GM12865 (cell line): ENCODE measurements at regions not wholly inside any gene's neighbourhood (a gene's known extent, or its start where the extent isn't known, plus 50 kb on each side); places are given as distances from the start of the nearest gene placed in this dataset.

Experiments
- DNase-seq: peaks from one replicate; pipeline ENCODE4 v3.0.0; 2010; ENCODE audit warnings: low read depth
- H3K4me3 ChIP-seq: 2 replicates; pipeline ENCODE4 v1.5.1; 2011; ENCODE audit warnings: mild to moderate bottlenecking, low read depth, low read length, control low read depth
- CTCF ChIP-seq: IDR thresholded peaks from 2 replicates; pipeline ENCODE4 v1.5.1; 2011; ENCODE audit warnings: low read length, control low read depth, low read depth, inconsistent platforms; ENCODE audit not compliant: insufficient read depth; ENCODE audit errors: missing control alignments

- DNase-seq = no peak
- no peak overlapping the region for H3K4me3 ChIP-seq
- TF ChIP-seq CTCF = no peak
These were observed 457.9 kb downstream of the SI start for GRCh38 chr3:164620423-164620822.

DNA sequence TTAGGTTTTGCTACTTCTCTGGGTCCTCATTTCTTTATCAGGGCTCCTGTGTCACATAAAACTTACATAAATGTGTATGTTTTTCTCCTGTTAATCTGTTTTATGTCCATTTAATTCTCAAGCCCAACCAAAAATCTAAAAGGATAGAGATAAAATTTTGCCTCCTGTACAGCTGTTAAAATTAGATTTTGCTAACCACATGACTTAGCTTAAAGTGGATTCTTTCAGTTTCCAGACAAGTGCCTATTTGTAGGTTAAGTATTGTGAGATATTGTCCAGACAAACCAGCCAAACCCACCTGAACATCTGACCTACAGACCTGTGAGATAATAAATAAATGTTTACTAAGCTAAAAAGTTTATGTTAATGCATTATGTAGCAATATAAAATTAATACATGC, 465.5 kb downstream of the SI start:
- no peak for DNase-seq
- TF ChIP-seq CTCF = no peak
- H3K4me3 ChIP-seq = no peak overlapping the region

DNA sequence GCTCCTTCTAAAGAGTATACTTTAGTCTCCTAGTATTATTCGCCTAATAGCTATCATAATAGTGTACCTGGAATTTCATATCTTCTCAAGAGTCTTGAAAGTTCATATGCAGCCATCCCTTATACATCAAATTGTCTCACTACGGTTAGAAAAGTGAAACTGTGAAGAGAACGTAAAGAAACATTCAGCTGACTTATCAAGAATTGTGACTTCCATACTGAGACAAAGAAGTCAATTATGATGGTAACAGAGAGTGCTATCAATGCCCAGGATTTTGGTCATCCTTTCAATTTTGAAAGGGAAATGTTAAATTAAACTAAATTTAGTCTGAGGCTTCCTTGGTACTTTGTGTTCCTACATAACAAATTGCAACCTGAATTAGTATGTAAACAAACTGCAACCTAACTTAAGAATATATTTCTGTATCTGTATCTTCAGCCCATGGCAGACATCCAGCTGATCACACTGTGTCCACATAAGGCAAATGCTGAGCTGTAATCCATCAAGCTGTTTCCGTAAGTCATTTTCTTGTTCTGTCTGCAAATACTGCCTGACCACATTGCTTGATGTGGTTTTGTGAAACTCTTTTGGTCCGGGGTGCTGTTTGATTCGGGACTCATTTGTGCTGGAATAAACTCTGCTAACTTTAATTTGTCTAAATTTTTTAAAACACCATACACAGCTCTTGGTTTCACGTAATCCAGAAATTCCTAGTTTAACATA, 469.6 kb downstream of the SI start:
- no peak for DNase-seq
- TF ChIP-seq CTCF = no peak
- no peak overlapping the region for H3K4me3 ChIP-seq

DNA sequence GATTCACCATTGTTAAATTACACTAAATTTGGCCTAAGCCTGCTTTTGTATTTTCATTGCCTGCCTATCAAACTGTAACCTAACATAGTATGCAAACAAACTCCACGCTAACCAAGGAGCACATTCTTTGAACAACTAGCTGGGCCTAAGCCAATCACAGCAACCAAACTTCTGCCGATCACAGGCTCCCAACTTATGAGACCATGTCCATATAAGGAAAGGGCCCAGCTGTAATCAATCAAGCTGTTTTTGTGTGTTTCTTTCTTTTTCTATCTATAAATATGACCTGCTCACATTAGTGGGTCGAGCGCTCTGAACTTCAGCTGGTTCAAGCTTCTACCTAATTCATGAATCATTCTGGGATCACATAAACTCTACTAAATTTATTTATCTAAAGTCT, 473.6 kb downstream of the SI start:
- no peak for TF ChIP-seq CTCF
- DNase-seq = no peak
- no peak overlapping the region for H3K4me3 ChIP-seq

GRCh38 chr3:164577667-164578210, 500.6 kb downstream of the SI start:
- no peak for DNase-seq
- no peak overlapping the region for H3K4me3 ChIP-seq
- TF ChIP-seq CTCF = no peak

DNA sequence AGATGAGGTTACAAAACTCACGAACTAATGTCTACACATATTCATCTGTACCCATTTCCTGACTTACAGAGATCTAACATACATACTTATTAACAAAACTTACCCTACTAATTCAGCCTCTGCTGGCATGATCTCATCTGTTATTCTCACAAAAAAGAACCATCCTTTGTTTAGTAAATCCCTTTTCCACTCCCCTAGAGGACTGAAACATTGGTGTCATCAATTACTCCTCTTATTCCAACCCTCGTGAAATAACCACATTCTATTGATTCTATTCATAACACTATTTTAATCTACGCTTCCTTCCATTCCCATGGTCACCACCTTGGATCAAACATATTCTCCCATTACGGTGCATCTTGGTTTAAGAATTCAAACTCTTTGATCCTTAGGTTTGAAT, 505.9 kb downstream of the SI start:
- no peak for DNase-seq
- no peak for TF ChIP-seq CTCF
- H3K4me3 ChIP-seq = no peak overlapping the region

- H3K4me3 ChIP-seq = no peak overlapping the region
- no peak for DNase-seq
- no peak for TF ChIP-seq CTCF
These were observed 527.4 kb downstream of the SI start for GRCh38 chr3:164550857-164551256.
